SK-N-SH (cell line): ENCODE measurements at regions not wholly inside any gene's neighbourhood (a gene's known extent, or its start where the extent isn't known, plus 50 kb on each side); places are given as distances from the start of the nearest gene placed in this dataset.

Experiments used
- small RNA-seq, 7 experiments: library from RNA; depleted of rRNA; stranded (forward); fragments of <200 nt; gene quantifications; one replicate each; pipeline ENCODE3, GENCODE V24; 2012

Small RNAs in the stretch of these regions (small RNA-seq; reads per million reads assigned to genes)
- 0 reads per million in 7 experiments for gene AL161669.2
